COLO668 (cell line): ENCODE measurements at regions not wholly inside any gene's neighbourhood (a gene's known extent, or its start where the extent isn't known, plus 50 kb on each side); places are given as distances from the start of the nearest gene placed in this dataset.

Experiments used
- DNase-seq: peaks from one replicate; lab custom pipeline; 2025; ENCODE audit not compliant: unreplicated experiment; lab: John Stamatoyannopoulos, UW

- no peak for DNase-seq
These were observed 571.7 kb upstream of the GOT2 start for GRCh38 chr16:59305850-59306249.

- DNase-seq = no peak
These were observed 562.8 kb upstream of the GOT2 start for GRCh38 chr16:59296888-59297287.

- no peak for DNase-seq
These were observed 562.0 kb upstream of the GOT2 start for GRCh38 chr16:59295993-59296736.

- no peak for DNase-seq
These were observed 561.4 kb upstream of the GOT2 start for GRCh38 chr16:59295474-59295873.

- no peak for DNase-seq
These were observed 556.6 kb upstream of the GOT2 start for GRCh38 chr16:59290718-59291117.

GRCh38 chr16:59289151-59289550 lies 555.0 kb upstream of the GOT2 start:
- DNase-seq = no peak

GRCh38 chr16:59274141-59274540 lies 540.0 kb upstream of the GOT2 start:
- DNase-seq = no peak

GRCh38 chr16:59263955-59264354 lies 529.8 kb upstream of the GOT2 start:
- DNase-seq = no peak

GRCh38 chr16:59260892-59261291 lies 526.8 kb upstream of the GOT2 start:
- no peak for DNase-seq

GRCh38 chr16:59259950-59260319 lies 525.8 kb upstream of the GOT2 start:
- DNase-seq = no peak

- DNase-seq = no peak
These were observed 525.2 kb upstream of the GOT2 start for GRCh38 chr16:59259074-59259949.

- no peak for DNase-seq
These were observed 518.2 kb upstream of the GOT2 start for GRCh38 chr16:59252317-59252716.

GRCh38 chr16:59249011-59249410 lies 514.9 kb upstream of the GOT2 start:
- no peak for DNase-seq

- no peak for DNase-seq
These were observed 508.4 kb upstream of the GOT2 start for GRCh38 chr16:59242556-59242955.

- DNase-seq = no peak
These were observed 504.1 kb upstream of the GOT2 start for GRCh38 chr16:59238246-59238645.

- no peak for DNase-seq
These were observed 502.8 kb upstream of the GOT2 start for GRCh38 chr16:59236804-59237458.

- no peak for DNase-seq
These were observed 490.3 kb upstream of the GOT2 start for GRCh38 chr16:59224401-59224800.

- DNase-seq = no peak
These were observed 485.9 kb upstream of the GOT2 start for GRCh38 chr16:59220011-59220410.

GRCh38 chr16:59216291-59216690 lies 482.2 kb upstream of the GOT2 start:
- no peak for DNase-seq

GRCh38 chr16:59214455-59214854 lies 480.3 kb upstream of the GOT2 start:
- no peak for DNase-seq

- DNase-seq = no peak
These were observed 479.8 kb upstream of the GOT2 start for GRCh38 chr16:59213952-59214351.

- no peak for DNase-seq
These were observed 478.4 kb upstream of the GOT2 start for GRCh38 chr16:59212492-59213024.
